Sigmoid colon (tissue), 6 donors: ENCODE measurements at regions not wholly inside any gene's neighbourhood (a gene's known extent, or its start where the extent isn't known, plus 50 kb on each side); places are given as distances from the start of the nearest gene placed in this dataset.

ENCODE experiments used
- DNase-seq: peaks from one replicate; pipeline ENCODE4 v3.0.0-alpha.2; 2019
- H3K27ac ChIP-seq, 4 donors: fragments of 200-600 bp; sonication (generic); one replicate each; pipeline ENCODE4 v1.5.1; 2016 to 2019; ENCODE audit warnings: mild to moderate bottlenecking in 1 of 4
- H3K27me3 ChIP-seq, 3 donors: fragments of 200-600 bp; sonication (generic); one replicate each; pipeline ENCODE4 v1.5.1; 2019; ENCODE audit warnings: mild to moderate bottlenecking in 1 of 3
- H3K36me3 ChIP-seq, 4 donors: fragments of 200-600 bp; sonication (generic); one replicate each; pipeline ENCODE4 v1.5.1; 2016 to 2019
- H3K4me1 ChIP-seq, 4 donors: fragments of 200-600 bp; sonication (generic); one replicate each; pipeline ENCODE4 v1.5.1; 2017 to 2019
- H3K4me3 ChIP-seq, 4 donors: fragments of 200-600 bp; sonication (generic); one replicate each; pipeline ENCODE4 v1.5.1; 2017 to 2019; ENCODE audit warnings: mild to moderate bottlenecking in 2 of 4, moderate library complexity in 1 of 4
- H3K9me3 ChIP-seq, 4 donors: fragments of 200-600 bp in 3 of 4; sonication (generic) in 3 of 4; one replicate each; pipeline versions ENCODE4 v1.5.1 to v1.6.1; 2013 to 2019
- EP300 ChIP-seq, 4 donors: sonication (generic); formaldehyde crosslinking; IDR thresholded peaks; one replicate each; pipeline ENCODE4 v1.6.1; 2017; ENCODE audit warnings: antibody characterized with exemption in 4 of 4
- POLR2A ChIP-seq, 2 donors: fragments of 450-650 bp; IDR thresholded peaks; one replicate each; pipeline ENCODE4 v1.6.1; 2016; ENCODE audit warnings: antibody characterized with exemption in 2 of 2, mild to moderate bottlenecking in 2 of 2, moderate library complexity in 2 of 2
- POLR2AphosphoS5 ChIP-seq, 4 donors: sonication (generic); formaldehyde crosslinking; IDR thresholded peaks; one replicate each; pipeline ENCODE4 v1.6.1; 2017; ENCODE audit warnings: antibody characterized with exemption in 4 of 4
- WGBS, 2 donors: extraction: QIAGEN DNeasy Blood & Tissue Kit; methylation state at CpG; one replicate each; pipeline ENCODE4 v1.1.7; 2013; 5-methylcytosine and 5-hydroxymethylcytosine counted together
- intact Hi-C: fragments of 100-400 bp; cut with DNase I; formaldehyde crosslinking; loops from one replicate; pipeline ENCODE4 v1.15.1; 2023
- TF ChIP-seq, protein P1 (sequence below), 4 experiments: fragments of 450-650 bp in 3 of 4; fragments of 200-600 bp in 1 of 4; IDR thresholded peaks; one replicate each; pipeline ENCODE4 v1.5.1; 2016 to 2019; ENCODE audit warnings: antibody characterized with exemption in 4 of 4, mild to moderate bottlenecking in 3 of 4, moderate library complexity in 2 of 4
- donor health status: healthy with polysubstance abuse.
- donor health status: healthy.

DNA sequence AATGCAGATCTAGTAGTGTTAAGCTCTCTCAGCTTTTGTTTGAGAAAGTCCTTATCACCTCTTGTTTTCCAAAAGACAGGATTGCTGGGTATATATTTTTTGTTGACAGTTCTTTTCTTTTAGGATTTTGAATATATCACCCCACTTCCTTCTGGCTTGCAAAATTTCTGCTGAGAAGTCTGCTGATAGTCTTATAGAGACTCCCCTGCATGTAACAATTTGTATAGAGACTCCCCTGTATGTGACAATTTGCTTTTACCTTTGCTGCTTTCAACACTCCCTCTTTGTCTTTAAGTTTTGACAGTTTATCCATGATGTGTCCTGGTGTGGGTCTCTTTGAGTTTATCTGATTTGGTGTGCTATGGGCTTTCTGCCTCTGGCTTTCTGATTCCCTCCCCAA lies 115.0 kb upstream of the CCDC85A start:
- no peak for TF ChIP-seq EP300 (IDR thresholded peaks at IDR 0.05)
- TF ChIP-seq, protein P1, sequence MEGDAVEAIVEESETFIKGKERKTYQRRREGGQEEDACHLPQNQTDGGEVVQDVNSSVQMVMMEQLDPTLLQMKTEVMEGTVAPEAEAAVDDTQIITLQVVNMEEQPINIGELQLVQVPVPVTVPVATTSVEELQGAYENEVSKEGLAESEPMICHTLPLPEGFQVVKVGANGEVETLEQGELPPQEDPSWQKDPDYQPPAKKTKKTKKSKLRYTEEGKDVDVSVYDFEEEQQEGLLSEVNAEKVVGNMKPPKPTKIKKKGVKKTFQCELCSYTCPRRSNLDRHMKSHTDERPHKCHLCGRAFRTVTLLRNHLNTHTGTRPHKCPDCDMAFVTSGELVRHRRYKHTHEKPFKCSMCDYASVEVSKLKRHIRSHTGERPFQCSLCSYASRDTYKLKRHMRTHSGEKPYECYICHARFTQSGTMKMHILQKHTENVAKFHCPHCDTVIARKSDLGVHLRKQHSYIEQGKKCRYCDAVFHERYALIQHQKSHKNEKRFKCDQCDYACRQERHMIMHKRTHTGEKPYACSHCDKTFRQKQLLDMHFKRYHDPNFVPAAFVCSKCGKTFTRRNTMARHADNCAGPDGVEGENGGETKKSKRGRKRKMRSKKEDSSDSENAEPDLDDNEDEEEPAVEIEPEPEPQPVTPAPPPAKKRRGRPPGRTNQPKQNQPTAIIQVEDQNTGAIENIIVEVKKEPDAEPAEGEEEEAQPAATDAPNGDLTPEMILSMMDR (IDR thresholded peaks at IDR 0.05) = no peak
- no peak for TF ChIP-seq POLR2A (IDR thresholded peaks at IDR 0.05)
- no peak for TF ChIP-seq POLR2AphosphoS5 (IDR thresholded peaks at IDR 0.05)
- no peaks in the 10 kb centered on the region for H3K4me1 ChIP-seq
- no peak for DNase-seq
- no peak overlapping the region for H3K27ac ChIP-seq
- no peaks in the 10 kb centered on the region for H3K36me3 ChIP-seq
- H3K9me3 ChIP-seq = peaks cover 0 to 1% (median 0%) of the 10 kb centered on the region in 4 donors
- intact Hi-C loops = no loop called here
- no peak overlapping the region for H3K4me3 ChIP-seq
- H3K27me3 ChIP-seq = no peaks in the 10 kb centered on the region

DNA sequence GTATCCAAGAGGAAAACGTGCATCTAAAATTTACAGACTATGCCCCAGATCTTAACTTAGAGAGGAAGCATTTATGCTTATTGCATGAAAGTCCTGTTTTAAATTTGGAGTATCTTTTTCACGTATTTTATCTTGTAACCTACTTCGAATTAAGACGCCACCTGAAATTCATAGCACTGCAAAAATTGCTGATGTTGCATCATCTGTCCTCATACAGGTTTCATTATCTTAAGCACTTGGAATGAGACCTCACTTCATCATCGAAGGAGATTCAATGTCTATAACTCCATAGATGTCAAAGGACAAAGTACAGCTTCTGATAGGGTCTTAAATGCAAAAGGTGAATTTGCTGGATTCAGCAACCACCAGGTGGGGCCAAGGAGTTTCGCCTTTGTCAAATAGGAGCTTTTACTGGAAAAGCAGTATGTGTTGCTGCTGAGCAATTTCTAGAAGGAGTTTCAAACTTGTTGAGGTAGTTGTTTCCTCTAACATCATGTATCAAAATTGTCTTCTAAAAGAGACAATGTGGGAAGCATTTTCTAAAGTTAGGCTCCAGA lies 106.4 kb upstream of the CCDC85A start:
- Histone ChIP-seq H3K4me1 (no peaks in the 10 kb centered on the region), H3K36me3 (no peaks in the 10 kb centered on the region), H3K27me3 (no peaks in the 10 kb centered on the region), H3K9me3 (no peaks in the 10 kb centered on the region), H3K4me3 (no peak overlapping the region), H3K27ac (no peak overlapping the region)
- intact Hi-C loops = no loop called here
- no peak for TF ChIP-seq EP300 (IDR thresholded peaks at IDR 0.05)
- TF ChIP-seq, protein P1 (IDR thresholded peaks at IDR 0.05) = no peak
- DNase-seq = no peak
- 58 to 76% methylated on average over 6 of the region's 6 CpGs for WGBS, 2 donors

DNA sequence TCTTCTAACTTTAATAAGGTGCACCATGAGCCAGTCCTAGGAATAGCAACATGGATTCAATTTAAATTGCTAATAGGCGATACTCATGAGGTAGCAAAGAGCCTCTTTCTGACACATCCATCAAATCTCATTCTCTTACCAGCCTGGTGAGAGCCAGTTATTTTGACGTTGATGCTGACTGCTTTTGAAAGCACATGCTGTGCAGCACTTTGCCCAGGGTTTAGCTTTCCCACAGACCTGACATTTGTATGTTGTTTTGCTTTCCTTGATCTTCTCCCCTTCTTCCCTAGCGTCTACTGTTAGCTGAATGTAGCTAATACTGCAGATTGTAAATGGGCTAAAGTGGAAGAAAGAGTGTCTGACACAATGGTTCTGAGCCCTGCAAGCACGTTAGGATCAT lies 101.1 kb upstream of the CCDC85A start:
- DNase-seq = no peak
- no peaks in the 10 kb centered on the region for H3K4me1 ChIP-seq
- no peaks in the 10 kb centered on the region for H3K27me3 ChIP-seq
- H3K9me3 ChIP-seq = no peaks in the 10 kb centered on the region
- no peak overlapping the region for H3K27ac ChIP-seq
- WGBS, 2 donors = 66 to 86% methylated on average over 4 of the region's 4 CpGs
- no peaks in the 10 kb centered on the region for H3K36me3 ChIP-seq
- no peak for TF ChIP-seq EP300 (IDR thresholded peaks at IDR 0.05)
- no peak for TF ChIP-seq POLR2AphosphoS5 (IDR thresholded peaks at IDR 0.05)
- TF ChIP-seq, protein P1 (IDR thresholded peaks at IDR 0.05) = no peak
- no peak for TF ChIP-seq POLR2A (IDR thresholded peaks at IDR 0.05)
- no peak overlapping the region for H3K4me3 ChIP-seq
- intact Hi-C loops = no loop called here

DNA sequence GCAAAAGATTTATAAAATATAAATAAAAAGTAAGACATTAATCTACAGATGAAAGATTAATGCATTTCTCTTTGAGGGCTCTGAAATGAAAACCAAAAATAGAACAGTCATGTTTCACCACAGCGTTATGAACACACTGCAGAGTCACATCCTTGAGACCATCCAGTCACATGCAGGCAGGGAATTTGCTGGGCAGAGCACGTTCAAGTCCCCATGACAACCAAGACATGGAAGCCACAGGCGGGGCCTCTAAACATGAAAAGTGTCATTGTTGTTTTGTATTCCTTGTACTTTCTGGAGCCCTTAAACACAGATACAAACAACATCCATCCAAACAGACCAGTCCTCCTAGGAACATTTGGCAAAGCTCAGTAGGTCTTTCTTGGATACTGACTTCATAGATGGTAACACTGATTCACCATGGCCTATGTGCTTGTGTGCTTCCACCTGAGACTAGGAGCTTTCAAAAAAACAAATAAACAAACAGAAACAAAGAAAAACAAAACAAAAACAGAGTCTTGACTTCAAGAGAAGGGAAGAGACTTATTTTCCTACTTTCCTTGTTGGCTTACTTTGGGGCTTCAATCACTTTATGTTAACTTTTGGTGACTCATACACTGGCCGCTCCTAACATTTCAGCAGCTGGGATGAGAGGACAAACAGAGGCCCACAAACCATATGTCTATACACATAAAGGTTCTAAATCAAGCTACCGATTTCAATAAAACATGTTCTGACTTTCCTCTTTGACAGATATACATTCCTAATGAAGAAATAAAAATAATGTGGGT lies 99.5 kb upstream of the CCDC85A start:
- Histone ChIP-seq H3K27me3 (no peaks in the 10 kb centered on the region), H3K4me3 (no peak overlapping the region), H3K9me3 (no peaks in the 10 kb centered on the region), H3K4me1 (no peaks in the 10 kb centered on the region), H3K36me3 (no peaks in the 10 kb centered on the region), H3K27ac (no peak overlapping the region)
- intact Hi-C loops = no loop called here
- no peak for DNase-seq
- WGBS, 2 donors = 54% methylated on average over 5 of the region's 5 CpGs
- TF ChIP-seq EP300 (IDR thresholded peaks at IDR 0.05) (no peak), POLR2AphosphoS5 (IDR thresholded peaks at IDR 0.05) (no peak), POLR2A (IDR thresholded peaks at IDR 0.05) (no peak)
- TF ChIP-seq, protein P1 (IDR thresholded peaks at IDR 0.05) = no peak

DNA sequence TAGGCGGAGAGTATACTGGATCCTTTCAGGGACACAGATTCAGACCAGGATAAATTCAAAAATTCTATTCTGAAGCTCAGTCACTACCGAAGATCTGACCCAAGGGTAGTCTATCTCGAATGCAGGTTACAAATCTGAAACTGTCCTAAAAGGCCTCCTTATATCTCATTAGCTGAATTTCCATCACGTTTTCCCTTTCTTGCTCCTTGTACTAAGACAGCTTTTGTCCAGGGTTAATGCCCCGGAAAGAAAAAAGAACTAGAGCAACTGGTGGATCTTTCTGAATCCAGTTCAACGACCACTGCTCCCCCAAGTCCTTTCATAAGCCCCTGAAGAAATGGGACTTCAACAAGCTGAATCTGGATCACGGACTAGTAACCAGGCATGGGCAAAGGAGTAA lies 97.5 kb upstream of the CCDC85A start:
- no peak for DNase-seq
- no peak overlapping the region for H3K4me3 ChIP-seq
- H3K27me3 ChIP-seq = no peaks in the 10 kb centered on the region
- TF ChIP-seq EP300 (IDR thresholded peaks at IDR 0.05) (no peak), POLR2AphosphoS5 (IDR thresholded peaks at IDR 0.05) (no peak), POLR2A (IDR thresholded peaks at IDR 0.05) (no peak)
- TF ChIP-seq, protein P1 (IDR thresholded peaks at IDR 0.05) = no peak
- no peaks in the 10 kb centered on the region for H3K36me3 ChIP-seq
- no peak overlapping the region for H3K27ac ChIP-seq
- intact Hi-C loops = no loop called here
- WGBS, 2 donors = 74 to 85% methylated on average over 7 of the region's 7 CpGs
- H3K4me1 ChIP-seq = no peaks in the 10 kb centered on the region
- no peaks in the 10 kb centered on the region for H3K9me3 ChIP-seq
